Psoas muscle (tissue), 7 donors: ENCODE measurements at regions not wholly inside any gene's neighbourhood (a gene's known extent, or its start where the extent isn't known, plus 50 kb on each side); places are given as distances from the start of the nearest gene placed in this dataset.
A peak's percentile ranks its signal among the peaks of the same experiment; 100 is the strongest.

Experiments
- ATAC-seq, 4 donors: fragments of 200-7000 bp; cut with Tn5 transposase; one replicate each; pipeline ENCODE4 v1.9.1; 2020; ENCODE audit warnings: moderate library complexity in 3 of 4, mild to moderate bottlenecking in 2 of 4
- DNase-seq, 2 donors: peaks; one replicate each; pipeline ENCODE4 v3.0.0-alpha.2; 2020
- H3K27ac ChIP-seq: fragments of 200-600 bp; one replicate; pipeline ENCODE4 v1.8.0; 2022
- H3K27me3 ChIP-seq, 3 donors: fragments of 200-600 bp in 1 of 3; one replicate each; pipeline versions ENCODE4 v1.6.1 to v1.8.0; 2013 to 2022; ENCODE audit warnings: low read length in 2 of 3, mild to moderate bottlenecking in 2 of 3, moderate library complexity in 1 of 3; ENCODE audit not compliant: insufficient read depth in 3 of 3
- H3K36me3 ChIP-seq, 2 donors: fragments of 200-600 bp in 1 of 2; one replicate each; pipeline versions ENCODE4 v1.6.1 to v1.8.0; 2013 to 2022; ENCODE audit warnings: low read depth in 1 of 2, mild to moderate bottlenecking in 1 of 2, moderate library complexity in 1 of 2; ENCODE audit not compliant: insufficient read depth in 1 of 2
- H3K4me1 ChIP-seq: fragments of 200-600 bp; one replicate; pipeline ENCODE4 v1.8.0; 2022
- H3K4me3 ChIP-seq: fragments of 200-600 bp; one replicate; pipeline ENCODE4 v1.8.0; 2022; ENCODE audit warnings: mild to moderate bottlenecking
- H3K9me3 ChIP-seq: fragments of 200-600 bp; one replicate; pipeline ENCODE4 v1.8.0; 2022
- CTCF ChIP-seq: fragments of 200-600 bp; IDR thresholded peaks from one replicate; pipeline ENCODE4 v1.8.0; 2022; ENCODE audit warnings: antibody characterized with exemption
- WGBS, 3 donors: extraction: QIAGEN DNeasy Blood & Tissue Kit; methylation state at CpG; one replicate each; pipeline versions ENCODE4 v1.1.6 to v1.1.7; 2013; 5-methylcytosine and 5-hydroxymethylcytosine counted together
- intact Hi-C, 2 donors: fragments of 100-400 bp; cut with DNase I; formaldehyde crosslinking; loops; one replicate each; pipeline versions ENCODE4 v1.11.0 to v1.14.2; 2022
- donor health status: healthy with polysubstance abuse.
- donor health status: DM: no; HTN: no; CAD: no; lungs with moderate emphysema.
- donor health status: Bipolar disorder and iron deficiency.
- donor health status: healthy.
- donor health status: DM: yes; HTN: yes; CAD: no.
- donor health status: DM: no; HTN: no; CAD: no.
- donor health status: DM: yes; HTN: yes; CAD: no.

GRCh38 chr21:29462479-29462878 is 163.8 kb downstream of the BACH1 start:
- WGBS, 3 donors, result 56 to 79% (median 75%) methylated on average over 1 of the region's 1 CpG
- ATAC-seq, result no peak
- intact Hi-C loops, result no loop called here
- Histone ChIP-seq H3K36me3 (no peaks in the 10 kb centered on the region), H3K4me3 (no peak overlapping the region), H3K27ac (no peak overlapping the region), H3K27me3 (no peaks in the 10 kb centered on the region), H3K4me1 (no peaks in the 10 kb centered on the region), H3K9me3 (peaks cover 6% of the 10 kb centered on the region)
- DNase-seq, result no peak
- TF ChIP-seq CTCF, result no peak

GRCh38 chr21:29465546-29465945 is 166.8 kb downstream of the BACH1 start:
- TF ChIP-seq CTCF, result no peak
- H3K27ac ChIP-seq, result no peak overlapping the region
- no peaks in the 10 kb centered on the region for H3K4me1 ChIP-seq
- ATAC-seq (peak in 1 of 4 donors; percentile 35), DNase-seq (no peak)
- no peak overlapping the region for H3K4me3 ChIP-seq
- 79 to 88% (median 83%) methylated on average over 2 of the region's 2 CpGs for WGBS, 3 donors
- peaks cover 6% of the 10 kb centered on the region for H3K9me3 ChIP-seq
- intact Hi-C loops, result no loop called here
- no peaks in the 10 kb centered on the region for H3K27me3 ChIP-seq
- H3K36me3 ChIP-seq, result no peaks in the 10 kb centered on the region

- no peaks in the 10 kb centered on the region for H3K27me3 ChIP-seq
- intact Hi-C loops, result no loop called here
- H3K4me3 ChIP-seq, result no peak overlapping the region
- no peak for DNase-seq
- ATAC-seq, result no peak
- no peak overlapping the region for H3K27ac ChIP-seq
- no peaks in the 10 kb centered on the region for H3K36me3 ChIP-seq
- TF ChIP-seq CTCF, result no peak
- H3K4me1 ChIP-seq, result no peaks in the 10 kb centered on the region
- H3K9me3 ChIP-seq, result no peaks in the 10 kb centered on the region
- WGBS, 3 donors, result 84 to 95% (median 89%) methylated on average over 2 of the region's 2 CpGs
These were observed 167.8 kb downstream of the BACH1 start for GRCh38 chr21:29466532-29466931.

GRCh38 chr21:29470397-29470796 is 171.7 kb downstream of the BACH1 start:
- H3K27ac ChIP-seq, result no peak overlapping the region
- H3K4me3 ChIP-seq, result no peak overlapping the region
- H3K36me3 ChIP-seq, result no peaks in the 10 kb centered on the region
- no peaks in the 10 kb centered on the region for H3K9me3 ChIP-seq
- ATAC-seq (no peak), DNase-seq (no peak)
- intact Hi-C loops, result no loop called here
- TF ChIP-seq CTCF, result no peak
- no peaks in the 10 kb centered on the region for H3K27me3 ChIP-seq
- no peaks in the 10 kb centered on the region for H3K4me1 ChIP-seq
- 88 to 100% (median 91%) methylated on average over 2 of the region's 2 CpGs for WGBS, 3 donors

DNA sequence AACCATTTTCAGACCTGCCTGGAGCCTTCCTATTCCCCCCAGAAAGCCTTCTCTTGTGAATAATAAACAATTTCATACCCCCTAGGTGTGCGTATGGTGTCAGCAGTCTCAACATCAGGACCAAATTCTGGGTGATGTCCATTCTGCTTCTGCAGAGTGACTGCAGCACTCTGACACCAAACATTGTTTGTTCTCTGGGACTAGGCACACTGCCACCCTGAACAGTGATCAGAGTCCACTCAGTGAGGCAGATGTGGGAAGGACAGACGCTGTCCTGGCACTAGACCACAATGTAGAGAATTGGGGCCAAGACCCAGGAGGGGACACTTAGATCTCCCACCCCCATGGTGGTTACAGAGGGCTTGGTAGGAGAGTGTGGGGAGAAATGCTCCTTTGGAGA is 175.1 kb downstream of the BACH1 start:
- Histone ChIP-seq H3K4me3 (no peak overlapping the region), H3K4me1 (no peaks in the 10 kb centered on the region), H3K36me3 (no peaks in the 10 kb centered on the region), H3K9me3 (no peaks in the 10 kb centered on the region), H3K27me3 (no peaks in the 10 kb centered on the region), H3K27ac (no peak overlapping the region)
- ATAC-seq (no peak), DNase-seq (no peak)
- TF ChIP-seq CTCF, result no peak
- WGBS, 3 donors, result 82 to 96% (median 88%) methylated on average over 2 of the region's 2 CpGs
- intact Hi-C loops, result no loop called here
